Pancreas (tissue), 10 donors: ENCODE measurements at regions not wholly inside any gene's neighbourhood (a gene's known extent, or its start where the extent isn't known, plus 50 kb on each side); places are given as distances from the start of the nearest gene placed in this dataset.
A peak's percentile ranks its signal among the peaks of the same experiment; 100 is the strongest.

Experiments used
- ATAC-seq, 4 donors: fragments of 200-7000 bp; cut with Tn5 transposase; one replicate each; pipeline versions ENCODE4 v1.8.0 to v1.9.1; 2020; ENCODE audit warnings: mild to moderate bottlenecking in 4 of 4, moderate library complexity in 4 of 4
- DNase-seq, 6 donors: peaks; one replicate each; pipeline ENCODE4 v3.0.0-alpha.2; 2020
- FAIRE-seq: peaks from 2 replicates; lab custom pipeline; 2012; peaks lifted over from hg19 to GRCh38; lab: Jason Lieb, UNC
- H3K27ac ChIP-seq, 4 donors: fragments of 200-600 bp; sonication (generic); 1 replicate in 3 of 4; 2 replicates in 1 of 4; pipeline versions ENCODE4 v1.5.0 to v1.8.0; 2020
- H3K27me3 ChIP-seq, 4 donors: fragments of 200-600 bp; one replicate each; pipeline ENCODE4 v1.8.0; 2021
- H3K36me3 ChIP-seq, 3 donors: fragments of 200-600 bp; sonication (generic) in 1 of 3; one replicate each; pipeline versions ENCODE4 v1.5.0 to v1.8.0; 2020 to 2021
- H3K4me1 ChIP-seq, 3 donors: fragments of 200-600 bp; one replicate each; pipeline ENCODE4 v1.8.0; 2021
- H3K4me3 ChIP-seq, 4 donors: fragments of 200-600 bp; sonication (generic) in 2 of 4; one replicate each; pipeline versions ENCODE4 v1.5.0 to v1.8.0; 2020 to 2021
- H3K9me3 ChIP-seq, 4 donors: fragments of 200-600 bp; one replicate each; pipeline ENCODE4 v1.8.0; 2021
- CTCF ChIP-seq, 4 donors: fragments of 200-600 bp; sonication (generic) in 3 of 4; IDR thresholded peaks; one replicate each; pipeline versions ENCODE4 v1.5.0 to v1.8.0; 2021; ENCODE audit warnings: antibody characterized with exemption in 4 of 4
- WGBS, 2 donors: extraction: QIAGEN DNeasy Blood & Tissue Kit; methylation state at CpG; one replicate each; pipeline ENCODE4 v1.1.7; 2013; 5-methylcytosine and 5-hydroxymethylcytosine counted together
- intact Hi-C, 3 donors: fragments of 100-400 bp; cut with DNase I; formaldehyde crosslinking; loops; one replicate each; pipeline versions ENCODE4 v1.11.1 to v1.14.2; 2022
- donor health status: healthy with polysubstance abuse.
- donor health status: DM: no; HTN: no; CAD: no; lungs with moderate emphysema.
- donor health status: DM: no; HTN: no; CAD: no.
- donor health status: control.
- donor health status: control.
- donor health status: Bipolar disorder and iron deficiency.
- donor health status: DM: yes; HTN: yes; CAD: no.
- donor health status: DM: no; HTN: no; CAD: no.
- donor health status: DM: no; HTN: no; CAD: no.
- donor health status: DM: yes; HTN: yes; CAD: no.

GRCh38 chr3:30439451-30440053 lies 166.8 kb upstream of the TGFBR2 start:
- TF ChIP-seq CTCF (IDR thresholded peaks at IDR 0.05), result no peak
- WGBS, 2 donors, result 87 to 88% methylated on average over 9 of the region's 9 CpGs
- Histone ChIP-seq H3K9me3 (no peaks in the 10 kb centered on the region), H3K27me3 (no peaks in the 10 kb centered on the region), H3K36me3 (no peaks in the 10 kb centered on the region), H3K4me3 (no peak overlapping the region), H3K27ac (no peak overlapping the region), H3K4me1 (peaks cover 0 to 12% (median 0%) of the 10 kb centered on the region in 3 donors)
- FAIRE-seq, result no peak
- DNase-seq, result no peak
- intact Hi-C loops, result no loop called here
- no peak for ATAC-seq

DNA sequence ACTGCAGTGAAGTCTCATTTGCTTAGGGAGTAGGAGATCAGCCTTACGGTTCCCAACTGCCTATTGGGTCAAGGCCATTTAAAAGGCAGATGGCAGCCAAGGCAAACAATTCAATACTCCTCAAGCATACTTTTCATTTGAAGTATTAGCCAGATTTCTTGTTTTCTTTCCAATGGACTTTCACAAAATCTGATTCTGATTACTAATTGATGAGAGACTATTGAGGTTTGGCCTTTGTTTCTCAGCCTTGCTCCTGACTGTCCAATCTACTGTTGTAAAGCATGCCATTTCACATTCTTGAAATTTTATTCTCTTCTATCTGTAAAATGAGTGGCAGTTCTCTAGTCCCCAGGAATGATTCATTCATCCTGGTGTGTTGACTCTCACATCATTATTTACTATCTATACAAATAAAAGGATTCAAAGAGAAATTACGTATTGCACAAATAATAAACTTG lies 166.2 kb upstream of the TGFBR2 start:
- TF ChIP-seq CTCF (IDR thresholded peaks at IDR 0.05), result no peak
- no peaks in the 10 kb centered on the region for H3K27me3 ChIP-seq
- H3K4me1 ChIP-seq, result peaks cover 0 to 12% (median 0%) of the 10 kb centered on the region in 3 donors
- H3K9me3 ChIP-seq, result no peaks in the 10 kb centered on the region
- no peak overlapping the region for H3K4me3 ChIP-seq
- H3K27ac ChIP-seq, result no peak overlapping the region
- WGBS, 2 donors, result 15 to 42% methylated on average over 2 of the region's 2 CpGs
- FAIRE-seq (peak; percentile 5), ATAC-seq (peak in 3 of 4 donors; percentile 30 to 69 (median 50)), DNase-seq (no peak)
- intact Hi-C loops, result no loop called here
- no peaks in the 10 kb centered on the region for H3K36me3 ChIP-seq

GRCh38 chr3:30440880-30441279 lies 165.5 kb upstream of the TGFBR2 start:
- Histone ChIP-seq H3K27ac (no peak overlapping the region), H3K36me3 (no peaks in the 10 kb centered on the region), H3K27me3 (no peaks in the 10 kb centered on the region), H3K9me3 (no peaks in the 10 kb centered on the region), H3K4me3 (no peak overlapping the region), H3K4me1 (peaks cover 0 to 12% (median 0%) of the 10 kb centered on the region in 3 donors)
- DNase-seq (peak in 2 of 6 donors; percentile 7 to 27), ATAC-seq (peak; percentile 53 to 92 (median 78)), FAIRE-seq (peak; percentile 65)
- intact Hi-C loops, result no loop called here
- TF ChIP-seq CTCF (IDR thresholded peaks at IDR 0.05), result no peak
- WGBS, 2 donors, result 20 to 26% methylated on average over 3 of the region's 3 CpGs

DNA sequence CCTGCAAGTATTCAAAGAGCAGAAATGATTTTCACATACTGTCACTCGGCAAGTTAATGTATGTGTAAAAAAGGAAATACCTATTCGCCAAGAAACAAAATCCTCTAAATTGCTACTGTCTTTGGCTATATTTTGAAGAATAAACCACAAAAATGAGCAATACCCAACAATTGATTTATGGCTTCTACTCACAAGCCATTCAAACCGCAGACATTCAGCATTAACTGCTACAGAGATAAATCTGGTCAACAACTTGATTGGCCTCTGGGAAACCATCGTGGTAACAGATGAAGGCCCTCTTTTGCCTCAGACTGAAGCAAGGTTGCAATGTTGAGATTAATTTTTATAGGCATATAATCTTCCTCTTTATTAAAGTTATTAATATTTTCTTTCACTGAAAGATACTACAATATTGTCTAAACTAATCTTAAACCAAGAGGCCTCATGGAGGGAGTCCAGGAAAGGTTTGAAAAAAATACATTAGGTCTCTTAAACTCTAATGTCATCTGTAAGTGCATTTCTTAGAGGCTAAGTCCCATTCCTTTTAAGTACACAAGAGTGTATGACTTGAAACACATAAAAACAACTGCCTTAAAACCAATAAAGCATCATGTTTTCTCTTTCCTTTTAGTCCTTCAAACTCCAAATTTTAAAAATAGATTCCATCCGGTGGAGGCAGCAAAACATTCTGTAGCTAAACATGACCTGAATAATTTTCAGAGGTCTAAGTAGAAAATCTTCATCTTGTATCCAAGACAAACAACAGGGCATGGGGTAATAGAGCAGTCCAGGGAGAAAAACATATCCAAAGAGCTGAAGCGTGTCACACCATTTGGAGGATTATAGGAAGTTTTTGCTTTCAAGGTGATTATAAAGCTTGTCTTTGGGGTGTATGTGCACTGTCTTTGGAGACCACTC lies 162.4 kb upstream of the TGFBR2 start:
- no peaks in the 10 kb centered on the region for H3K9me3 ChIP-seq
- no peak for DNase-seq
- no peak for FAIRE-seq
- H3K27ac ChIP-seq, result no peak overlapping the region
- no peak for ATAC-seq
- H3K4me1 ChIP-seq, result peaks cover 0 to 12% (median 0%) of the 10 kb centered on the region in 3 donors
- TF ChIP-seq CTCF (IDR thresholded peaks at IDR 0.05), result no peak
- no peaks in the 10 kb centered on the region for H3K27me3 ChIP-seq
- intact Hi-C loops, result no loop called here
- no peak overlapping the region for H3K4me3 ChIP-seq
- no peaks in the 10 kb centered on the region for H3K36me3 ChIP-seq
- WGBS, 2 donors, result 76 to 81% methylated on average over 6 of the region's 6 CpGs
